SHP77 (cell line): ENCODE measurements at regions not wholly inside any gene's neighbourhood (a gene's known extent, or its start where the extent isn't known, plus 50 kb on each side); places are given as distances from the start of the nearest gene placed in this dataset.
"Not testable (repeated sequence)": the region's sequence is repeated elsewhere in the genome, so short reads cannot be mapped to it uniquely, and the experiment has no call there.

ENCODE experiments used
- DNase-seq, 2 experiments: peaks; one replicate each; lab custom pipeline; 2025; lab: John Stamatoyannopoulos, UW

GRCh38 chr12:58728397-58728796 is 191.9 kb downstream of the LRIG3 start:
- no peak for DNase-seq

DNA sequence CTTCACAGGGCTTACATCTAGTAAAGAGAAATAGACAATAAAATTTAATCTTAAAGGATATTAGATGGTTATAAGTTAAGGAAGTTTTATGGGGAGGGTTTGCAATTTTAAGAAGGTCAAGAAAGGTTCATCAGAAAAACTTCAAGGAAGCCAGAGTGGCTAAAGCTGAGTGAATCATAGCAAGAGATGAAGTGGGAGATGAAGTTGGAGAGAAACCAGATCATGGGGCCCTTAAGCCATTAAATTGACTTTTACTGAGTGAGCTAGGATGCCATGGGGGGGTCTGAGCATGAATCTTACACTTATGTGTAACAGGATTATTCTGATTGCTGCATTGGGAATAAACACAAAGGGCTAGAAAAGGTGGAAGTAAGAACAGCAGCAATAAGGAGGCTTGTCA is 189.2 kb downstream of the LRIG3 start:
- DNase-seq, result no peak

- DNase-seq, result no peak
Observed at GRCh38 chr12:58732894-58733293, 187.4 kb downstream of the LRIG3 start.

DNA sequence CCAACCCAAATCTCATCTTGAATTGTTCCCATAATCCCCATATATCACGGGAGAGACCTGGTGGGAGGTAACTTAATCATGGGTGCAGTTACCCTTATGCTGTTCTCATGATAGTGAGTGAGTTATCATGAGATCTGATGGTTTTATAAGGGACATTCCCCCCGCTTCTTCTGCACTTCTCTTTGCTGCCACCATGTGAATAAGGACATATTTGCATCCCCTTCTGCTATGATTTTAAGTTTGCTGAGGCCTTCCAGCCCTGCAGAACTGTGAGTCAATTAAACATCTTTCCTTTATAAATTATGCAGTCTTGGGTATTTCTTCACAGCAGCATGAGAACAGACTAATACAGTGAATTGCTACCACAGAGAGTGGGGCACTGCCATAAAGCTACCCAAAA is 179.1 kb downstream of the LRIG3 start:
- DNase-seq, result no peak

- DNase-seq, result no peak
Observed at GRCh38 chr12:58745348-58746125, 174.8 kb downstream of the LRIG3 start.

GRCh38 chr12:58747533-58747932 is 172.8 kb downstream of the LRIG3 start:
- DNase-seq, result no peak

DNA sequence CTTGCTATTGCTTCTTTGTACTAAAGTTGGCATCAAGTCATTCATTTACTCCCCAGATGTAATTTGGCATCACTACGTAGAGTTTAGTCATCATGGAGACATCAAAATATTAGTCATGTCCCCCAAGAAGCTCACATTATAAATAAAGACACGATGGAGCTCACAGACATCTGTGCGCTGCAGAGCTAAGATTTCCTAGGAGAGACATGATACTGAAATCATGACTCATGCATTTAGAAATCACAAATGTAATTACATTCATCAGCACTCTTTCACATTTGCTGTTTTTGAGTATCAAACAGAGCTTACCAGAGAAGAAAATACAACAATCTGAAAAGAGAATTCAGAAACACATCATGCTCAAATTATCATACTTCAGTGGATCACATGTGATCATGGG is 169.8 kb downstream of the LRIG3 start:
- DNase-seq, result no peak

GRCh38 chr12:58757422-58757821 is 162.9 kb downstream of the LRIG3 start:
- DNase-seq, result no peak

DNA sequence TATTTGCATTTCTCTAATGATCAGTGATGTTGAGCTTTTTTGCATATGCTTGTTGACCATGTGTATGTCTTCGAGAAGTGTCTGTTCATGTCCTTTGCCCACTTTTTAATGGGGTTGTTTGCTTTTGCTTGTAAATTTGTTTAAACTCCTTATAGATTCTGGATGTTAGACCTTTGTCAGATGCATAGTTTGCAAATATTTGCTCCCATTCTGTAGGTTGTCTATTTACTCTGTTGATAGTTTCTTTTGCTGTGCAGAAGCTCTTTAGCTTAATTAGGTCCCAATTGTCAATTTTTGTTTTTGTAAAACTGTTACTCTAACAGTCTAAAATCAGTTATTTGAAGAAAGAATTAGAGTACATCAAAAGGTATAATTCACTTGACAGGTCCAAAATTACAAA is 160.6 kb downstream of the LRIG3 start:
- not testable (repeated sequence) for DNase-seq

DNA sequence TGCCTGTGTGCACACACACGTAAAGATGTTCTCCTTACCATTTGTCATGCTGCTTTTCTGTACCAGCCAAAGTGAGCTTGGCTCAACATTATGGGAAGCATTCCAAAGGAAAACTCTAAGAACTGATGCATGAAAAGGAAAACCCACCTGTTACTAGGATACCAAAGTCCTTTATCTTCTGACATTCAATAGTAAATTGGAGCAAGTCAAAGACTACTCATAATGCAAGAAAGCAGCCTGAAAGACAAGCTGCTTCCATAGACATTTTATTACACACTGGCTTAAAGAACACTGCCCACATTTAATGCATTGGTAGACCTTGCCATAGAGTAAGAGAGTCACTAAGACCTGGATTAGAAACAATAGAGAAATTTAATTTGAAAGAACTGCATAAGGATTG is 159.0 kb downstream of the LRIG3 start:
- no peak for DNase-seq

DNA sequence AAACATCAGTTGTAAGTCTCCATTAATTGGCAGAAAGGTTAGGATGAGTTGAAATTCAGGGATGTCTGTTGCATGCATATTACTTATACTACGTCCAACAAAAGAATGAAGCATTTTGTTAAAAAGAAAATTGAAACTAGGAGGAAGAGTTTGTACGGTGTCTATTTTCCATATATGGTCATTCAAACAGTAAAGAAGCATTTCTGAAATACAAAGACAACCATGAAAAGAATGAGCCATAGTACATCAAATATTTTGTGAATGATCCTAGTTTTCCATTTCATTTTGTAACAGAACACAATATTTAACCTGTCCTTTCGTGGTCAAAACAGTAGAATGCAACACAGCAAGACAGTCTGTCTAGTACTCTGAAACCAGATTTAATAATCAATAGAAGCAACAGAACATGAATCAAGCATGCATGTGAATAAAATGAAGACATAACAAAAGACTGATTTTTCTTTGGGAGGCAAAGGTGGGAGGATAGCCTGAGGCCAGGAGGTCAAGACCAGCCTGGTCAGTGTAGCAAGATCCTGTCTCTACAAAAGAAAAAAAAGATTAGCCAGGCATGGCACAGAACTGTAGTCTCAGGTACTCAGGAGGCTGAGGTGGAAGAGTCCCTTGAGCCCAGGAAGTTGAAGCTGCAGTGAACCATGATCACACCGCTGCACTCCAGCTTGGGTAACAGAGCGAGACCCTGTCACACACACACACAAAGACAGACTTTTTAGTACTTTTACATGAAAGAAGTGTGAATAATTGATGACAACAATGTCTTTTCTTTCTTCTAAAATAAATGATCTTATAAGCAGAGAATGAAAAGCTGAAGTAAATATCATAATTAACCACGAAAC is 156.0 kb downstream of the LRIG3 start:
- DNase-seq, result no peak

GRCh38 chr12:58765076-58765475 is 155.2 kb downstream of the LRIG3 start:
- DNase-seq, result no peak

DNA sequence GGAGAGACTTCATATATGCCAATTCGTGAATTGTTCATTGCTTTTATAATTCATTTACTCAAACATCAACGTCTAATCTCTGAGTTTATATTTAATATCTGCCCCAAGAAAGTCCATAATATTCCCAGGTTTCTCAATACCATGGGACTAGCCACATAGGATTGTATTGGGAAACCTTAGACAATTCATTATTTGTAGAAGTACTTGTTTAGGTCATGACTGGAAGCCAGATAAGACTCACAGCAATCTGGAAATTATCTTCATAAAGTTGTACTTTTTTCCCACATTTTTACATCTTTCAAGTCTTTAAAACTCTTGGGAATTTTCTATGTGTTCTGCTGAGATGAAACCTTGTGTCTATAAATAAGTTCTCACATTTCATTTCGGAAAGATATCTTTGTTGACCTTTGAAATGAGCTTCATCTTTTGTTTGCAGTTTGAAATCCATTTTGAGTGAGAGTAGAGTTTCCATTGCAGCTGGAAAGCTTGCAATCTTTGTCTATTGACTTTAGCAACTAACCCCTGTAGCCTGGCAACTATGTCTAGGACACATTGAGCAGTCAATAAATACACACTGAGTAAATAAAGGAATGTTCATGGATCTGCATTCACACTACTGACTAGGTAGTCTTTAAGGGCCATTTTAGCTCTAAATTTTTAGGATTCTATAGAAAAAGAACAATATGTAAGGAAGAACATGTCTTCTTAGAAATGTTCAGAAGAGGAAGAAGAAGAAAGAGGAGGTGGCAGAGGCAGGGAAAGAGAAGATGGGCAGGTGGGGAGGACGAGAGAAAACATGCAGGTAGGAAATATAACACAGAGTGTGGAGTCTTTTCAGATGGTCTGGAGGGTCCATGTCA is 154.4 kb downstream of the LRIG3 start:
- DNase-seq, result peak; percentile 93

DNA sequence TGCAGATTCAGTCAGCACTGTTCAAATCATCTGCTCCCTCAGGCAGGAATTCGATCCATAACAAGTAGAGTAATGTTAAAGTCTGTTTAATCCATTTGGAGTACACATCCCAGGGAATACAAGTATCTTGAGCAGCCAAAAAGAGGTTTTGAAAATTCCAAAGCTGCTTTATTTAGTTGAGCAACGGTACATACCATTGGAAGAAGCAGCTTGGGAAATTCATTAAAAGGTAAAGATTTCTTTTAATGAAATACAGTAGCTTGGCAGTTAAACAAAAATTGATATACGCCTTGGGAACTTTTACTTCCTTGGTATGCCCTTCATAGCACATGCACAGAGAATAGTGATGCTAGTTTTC is 153.8 kb downstream of the LRIG3 start:
- DNase-seq, result no peak

- DNase-seq, result no peak
Observed at GRCh38 chr12:58767496-58767895, 152.8 kb downstream of the LRIG3 start.

DNA sequence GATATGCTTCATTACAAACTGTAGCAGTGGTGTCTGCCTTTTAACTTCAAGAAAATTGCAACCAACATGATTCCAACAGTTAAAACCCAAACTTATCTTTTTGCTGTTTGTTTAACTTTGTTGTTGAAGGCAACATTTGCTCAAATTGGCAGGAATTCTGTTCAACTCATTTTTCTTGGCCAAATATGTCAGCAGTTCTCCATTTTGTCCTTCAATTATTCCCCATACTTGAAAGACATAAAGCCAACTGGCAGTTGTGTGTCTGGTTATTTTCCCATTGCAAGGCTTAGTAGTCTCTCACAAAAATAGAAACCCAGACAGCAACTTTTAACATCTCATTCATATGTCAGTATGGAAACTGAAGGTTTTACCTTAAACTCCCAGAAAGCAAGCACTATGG is 146.3 kb downstream of the LRIG3 start:
- DNase-seq, result no peak

DNA sequence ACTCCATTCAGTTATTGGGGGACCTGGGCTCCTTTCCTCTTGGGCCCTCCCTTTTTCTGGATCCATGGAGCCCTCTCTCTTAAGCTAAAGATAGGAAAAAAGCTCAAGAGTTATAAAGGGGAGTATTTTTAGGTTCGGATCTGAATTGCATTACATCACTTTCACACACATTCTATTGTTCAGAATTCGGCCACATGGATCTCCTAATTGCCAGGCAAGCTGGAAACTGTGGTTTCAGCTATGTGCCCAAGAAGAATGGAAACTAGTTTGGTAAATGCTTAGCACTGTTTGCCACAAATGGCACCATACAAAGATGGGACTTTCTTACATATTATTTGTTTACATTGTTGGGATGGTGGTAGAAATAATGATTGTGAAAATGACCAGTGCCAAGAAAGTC is 145.6 kb downstream of the LRIG3 start:
- DNase-seq, result no peak

DNA sequence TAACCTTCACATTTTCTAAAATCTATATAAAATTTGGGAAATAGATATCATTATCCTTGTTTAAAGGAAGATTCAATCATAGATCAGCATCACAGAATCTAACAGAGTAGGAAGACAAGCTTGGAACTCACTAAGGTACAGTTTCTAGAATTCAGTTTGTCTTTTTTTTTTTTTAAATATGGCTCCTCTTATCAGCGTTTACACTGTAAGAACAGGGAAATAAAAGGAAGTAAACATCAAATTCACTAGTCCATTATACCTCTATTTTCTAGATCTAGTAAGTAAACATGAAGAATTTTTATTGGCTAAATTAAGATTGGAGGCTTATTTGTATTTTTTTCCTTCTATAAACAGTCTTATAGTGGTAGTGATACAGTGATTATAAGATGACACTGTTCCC is 144.9 kb downstream of the LRIG3 start:
- DNase-seq, result no peak

- DNase-seq, result no peak
Observed at GRCh38 chr12:58776144-58776543, 144.2 kb downstream of the LRIG3 start.

- no peak for DNase-seq
Observed at GRCh38 chr12:58777815-58778214, 142.5 kb downstream of the LRIG3 start.

GRCh38 chr12:58781609-58782008 is 138.7 kb downstream of the LRIG3 start:
- no peak for DNase-seq

DNA sequence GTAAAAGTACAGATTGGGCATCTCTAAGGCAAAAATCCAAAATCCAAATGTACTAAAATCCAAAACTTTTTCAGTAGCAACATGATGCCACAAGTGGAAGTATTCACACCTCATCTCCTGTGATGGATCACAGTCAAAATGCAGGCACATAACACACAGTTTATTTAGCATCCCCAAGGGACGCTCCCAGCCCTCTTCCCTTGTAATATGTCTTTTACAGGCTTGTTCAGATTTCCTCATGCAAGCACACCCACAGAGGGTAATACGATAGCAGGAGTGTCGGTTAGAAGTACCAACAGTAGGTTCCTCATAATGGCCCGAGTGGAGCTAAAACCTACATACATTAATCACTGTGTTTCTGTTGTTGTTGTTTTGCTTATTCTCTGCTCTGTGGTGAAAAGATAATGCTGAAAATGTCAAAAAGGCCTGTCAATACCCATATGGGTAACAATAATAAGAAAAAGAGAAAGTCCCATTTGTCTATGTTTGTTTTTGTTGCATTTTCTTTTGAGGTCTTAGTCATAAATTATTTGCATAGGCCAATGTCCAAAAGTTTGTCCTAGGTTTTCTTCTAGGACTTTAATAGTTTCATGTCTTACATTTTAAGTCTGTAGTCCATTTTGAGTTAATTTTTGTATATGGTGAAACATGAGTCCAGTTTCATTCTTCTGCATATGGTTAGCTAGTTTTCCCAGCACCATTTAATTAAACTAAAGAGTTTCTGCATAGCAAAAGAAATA is 133.1 kb downstream of the LRIG3 start:
- no peak for DNase-seq
